HEK293 (cell line): ENCODE measurements at regions not wholly inside any gene's neighbourhood (a gene's known extent, or its start where the extent isn't known, plus 50 kb on each side); places are given as distances from the start of the nearest gene placed in this dataset.

Experiments used
- CTCF ChIA-PET: fragments of 350-600 bp; formaldehyde crosslinking; extraction: SDS; loops from one replicate; lab custom pipeline; 2021; ENCODE audit warnings: antibody characterized with exemption; lab: Yijun Ruan, JAX
- POLR2A ChIA-PET: fragments of 300-600 bp; formaldehyde crosslinking; extraction: SDS; loops from one replicate; lab custom pipeline; 2020; ENCODE audit warnings: antibody characterized with exemption, inconsistent platforms; lab: Yijun Ruan, JAX
- H3K27ac ChIP-seq: fragments of 200-500 bp; sonication (Bioruptor generic); 2 replicates; pipeline ENCODE4 v1.5.1; 2014; ENCODE audit warnings: low read depth, low read length, control low read depth, inconsistent platforms; ENCODE audit errors: extremely low read depth
- H3K36me3 ChIP-seq, 2 experiments: fragments of 200-500 bp in 1 of 2; sonication (Bioruptor generic) in 1 of 2; 1 replicate in 1 of 2; 2 replicates in 1 of 2; pipeline ENCODE4 v1.5.1; 2014 to 2017; ENCODE audit warnings: inconsistent platforms in 2 of 2, low read length in 2 of 2; ENCODE audit not compliant: control insufficient read depth in 2 of 2, insufficient read depth in 1 of 2
- H3K4me1 ChIP-seq: fragments of 200-500 bp; sonication (Bioruptor generic); 2 replicates; pipeline ENCODE4 v1.5.1; 2014; ENCODE audit warnings: mild to moderate bottlenecking, low read length, inconsistent platforms; ENCODE audit not compliant: control insufficient read depth, insufficient read depth
- H3K4me3 ChIP-seq: 2 replicates; pipeline ENCODE4 v1.5.1; 2011; ENCODE audit warnings: low read depth, mild to moderate bottlenecking, control low read depth, low read length, moderate library complexity
- H3K9me3 ChIP-seq: fragments of 200-500 bp; sonication (Bioruptor generic); 2 replicates; pipeline ENCODE4 v1.5.1; 2014; ENCODE audit warnings: low read depth, low read length, inconsistent platforms; ENCODE audit not compliant: control insufficient read depth, insufficient read depth
- GLIS2 ChIP-seq: fragments of 450-650 bp; formaldehyde crosslinking; IDR thresholded peaks from 2 replicates; pipeline ENCODE4 v1.5.1; 2016; ENCODE audit warnings: missing biosample characterization, missing genetic modification characterization
- KLF9 ChIP-seq: fragments of 450-650 bp; formaldehyde crosslinking; IDR thresholded peaks from 2 replicates; pipeline ENCODE4 v1.5.1; 2016; ENCODE audit warnings: missing biosample characterization, missing genetic modification characterization, low read depth
- MZF1 ChIP-seq: fragments of 450-650 bp; formaldehyde crosslinking; IDR thresholded peaks from 2 replicates; pipeline ENCODE4 v1.5.1; 2017; ENCODE audit warnings: missing biosample characterization, missing genetic modification characterization, borderline replicate concordance
- PRDM4 ChIP-seq: fragments of 450-650 bp; formaldehyde crosslinking; IDR thresholded peaks from 2 replicates; pipeline ENCODE4 v1.5.1; 2017; ENCODE audit warnings: missing biosample characterization, missing genetic modification characterization
- TSHZ1 ChIP-seq: fragments of 450-650 bp; formaldehyde crosslinking; IDR thresholded peaks from 2 replicates; pipeline ENCODE4 v1.5.1; 2016; ENCODE audit warnings: missing biosample characterization, missing genetic modification characterization, borderline replicate concordance
- YY2 ChIP-seq: fragments of 450-650 bp; formaldehyde crosslinking; IDR thresholded peaks from 2 replicates; pipeline ENCODE4 v1.5.1; 2016; ENCODE audit warnings: missing biosample characterization, missing genetic modification characterization
- ZBTB20 ChIP-seq: fragments of 450-650 bp; formaldehyde crosslinking; IDR thresholded peaks from 2 replicates; pipeline ENCODE4 v1.5.1; 2016; ENCODE audit warnings: missing biosample characterization, missing genetic modification characterization
- ZFP37 ChIP-seq: fragments of 450-650 bp; formaldehyde crosslinking; IDR thresholded peaks from 2 replicates; pipeline ENCODE4 v1.5.1; 2016; ENCODE audit warnings: missing biosample characterization, missing genetic modification characterization
- ZNF169 ChIP-seq: fragments of 450-650 bp; formaldehyde crosslinking; IDR thresholded peaks from 2 replicates; pipeline ENCODE4 v1.5.1; 2016; ENCODE audit warnings: missing biosample characterization, missing genetic modification characterization
- ZNF239 ChIP-seq: fragments of 450-650 bp; formaldehyde crosslinking; IDR thresholded peaks from 2 replicates; pipeline ENCODE4 v1.5.1; 2016; ENCODE audit warnings: missing biosample characterization, missing genetic modification characterization
- ZNF280C ChIP-seq: fragments of 450-650 bp; formaldehyde crosslinking; IDR thresholded peaks from 2 replicates; pipeline ENCODE4 v1.5.1; 2016; ENCODE audit warnings: missing biosample characterization, missing genetic modification characterization
- ZNF501 ChIP-seq: fragments of 450-650 bp; formaldehyde crosslinking; IDR thresholded peaks from 2 replicates; pipeline ENCODE4 v1.5.1; 2016; ENCODE audit warnings: missing biosample characterization, missing genetic modification characterization
- ZNF610 ChIP-seq: fragments of 450-650 bp; formaldehyde crosslinking; IDR thresholded peaks from 2 replicates; pipeline ENCODE4 v1.5.1; 2016; ENCODE audit warnings: missing biosample characterization, missing genetic modification characterization, borderline replicate concordance
- ZNF76 ChIP-seq: fragments of 450-650 bp; formaldehyde crosslinking; IDR thresholded peaks from 2 replicates; pipeline ENCODE4; 2016; ENCODE audit warnings: low read depth, missing biosample characterization, missing genetic modification characterization, borderline replicate concordance
- ZNF776 ChIP-seq: fragments of 450-650 bp; formaldehyde crosslinking; IDR thresholded peaks from 2 replicates; pipeline ENCODE4 v1.5.0; 2017; ENCODE audit warnings: missing biosample characterization, missing genetic modification characterization, borderline replicate concordance
- ZNF791 ChIP-seq: fragments of 450-650 bp; formaldehyde crosslinking; IDR thresholded peaks from 2 replicates; pipeline ENCODE4 v1.5.1; 2016; ENCODE audit warnings: missing biosample characterization, missing genetic modification characterization
- ZNF843 ChIP-seq: fragments of 450-650 bp; formaldehyde crosslinking; IDR thresholded peaks from 2 replicates; pipeline ENCODE4 v1.5.1; 2016; ENCODE audit warnings: missing biosample characterization, missing genetic modification characterization
- ZSCAN16 ChIP-seq: fragments of 450-650 bp; formaldehyde crosslinking; IDR thresholded peaks from 2 replicates; pipeline ENCODE4 v1.5.1; 2016; ENCODE audit warnings: missing biosample characterization, missing genetic modification characterization
- ZSCAN30 ChIP-seq: fragments of 450-650 bp; IDR thresholded peaks from 2 replicates; pipeline ENCODE4 v1.5.1; 2018; ENCODE audit warnings: missing biosample characterization, mild to moderate bottlenecking, missing genetic modification characterization, moderate library complexity
- TF ChIP-seq, protein P1 (sequence below): fragments of 450-650 bp; formaldehyde crosslinking; IDR thresholded peaks from 2 replicates; pipeline ENCODE4 v1.5.1; 2016; ENCODE audit warnings: missing biosample characterization, missing genetic modification characterization, low read depth
- TF ChIP-seq, protein P2 (sequence below): fragments of 450-650 bp; formaldehyde crosslinking; IDR thresholded peaks from 2 replicates; pipeline ENCODE4 v1.5.1; 2016; ENCODE audit warnings: missing biosample characterization, missing genetic modification characterization
- TF ChIP-seq, protein P3 (sequence below): fragments of 450-650 bp; formaldehyde crosslinking; IDR thresholded peaks from 2 replicates; pipeline ENCODE4 v1.5.1; 2016; ENCODE audit warnings: missing biosample characterization, missing genetic modification characterization

DNA sequence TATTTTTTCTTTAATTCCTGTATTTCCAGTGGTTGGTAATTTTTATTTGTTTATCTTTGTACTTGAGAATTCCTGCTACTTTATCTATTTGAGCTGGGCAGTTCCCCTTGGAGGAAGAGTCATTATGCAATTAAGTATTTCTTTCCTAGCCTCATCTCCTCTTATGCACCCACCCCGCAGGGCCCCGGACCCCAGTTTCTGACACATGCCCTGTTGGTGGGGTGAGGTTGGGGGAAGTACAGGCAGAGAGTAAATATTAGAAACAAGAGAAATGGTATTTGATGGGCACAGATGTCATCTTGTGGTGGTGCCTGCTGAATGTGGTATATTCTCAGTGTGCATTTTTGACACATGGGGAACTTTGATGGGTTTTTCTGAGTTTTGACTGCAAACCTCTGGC lies 602.7 kb upstream of the NOX3 start:
- TF ChIP-seq ZBTB20 (tag by site-specific recombination) = no peak
- TF ChIP-seq ZSCAN16 (tag by site-specific recombination) = no peak
- no peak for TF ChIP-seq ZNF843 (tag by site-specific recombination)
- TF ChIP-seq ZFP37 (tag by site-specific recombination) = no peak
- no peak for TF ChIP-seq ZNF776 (tag by site-specific recombination)
- TF ChIP-seq, protein P1, sequence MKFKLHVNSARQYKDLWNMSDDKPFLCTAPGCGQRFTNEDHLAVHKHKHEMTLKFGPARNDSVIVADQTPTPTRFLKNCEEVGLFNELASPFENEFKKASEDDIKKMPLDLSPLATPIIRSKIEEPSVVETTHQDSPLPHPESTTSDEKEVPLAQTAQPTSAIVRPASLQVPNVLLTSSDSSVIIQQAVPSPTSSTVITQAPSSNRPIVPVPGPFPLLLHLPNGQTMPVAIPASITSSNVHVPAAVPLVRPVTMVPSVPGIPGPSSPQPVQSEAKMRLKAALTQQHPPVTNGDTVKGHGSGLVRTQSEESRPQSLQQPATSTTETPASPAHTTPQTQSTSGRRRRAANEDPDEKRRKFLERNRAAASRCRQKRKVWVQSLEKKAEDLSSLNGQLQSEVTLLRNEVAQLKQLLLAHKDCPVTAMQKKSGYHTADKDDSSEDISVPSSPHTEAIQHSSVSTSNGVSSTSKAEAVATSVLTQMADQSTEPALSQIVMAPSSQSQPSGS (tag by site-specific recombination) = no peak
- no peak for TF ChIP-seq PRDM4 (tag by site-specific recombination)
- TF ChIP-seq, protein P2, sequence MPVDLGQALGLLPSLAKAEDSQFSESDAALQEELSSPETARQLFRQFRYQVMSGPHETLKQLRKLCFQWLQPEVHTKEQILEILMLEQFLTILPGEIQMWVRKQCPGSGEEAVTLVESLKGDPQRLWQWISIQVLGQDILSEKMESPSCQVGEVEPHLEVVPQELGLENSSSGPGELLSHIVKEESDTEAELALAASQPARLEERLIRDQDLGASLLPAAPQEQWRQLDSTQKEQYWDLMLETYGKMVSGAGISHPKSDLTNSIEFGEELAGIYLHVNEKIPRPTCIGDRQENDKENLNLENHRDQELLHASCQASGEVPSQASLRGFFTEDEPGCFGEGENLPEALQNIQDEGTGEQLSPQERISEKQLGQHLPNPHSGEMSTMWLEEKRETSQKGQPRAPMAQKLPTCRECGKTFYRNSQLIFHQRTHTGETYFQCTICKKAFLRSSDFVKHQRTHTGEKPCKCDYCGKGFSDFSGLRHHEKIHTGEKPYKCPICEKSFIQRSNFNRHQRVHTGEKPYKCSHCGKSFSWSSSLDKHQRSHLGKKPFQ (tag by site-specific recombination) = no peak
- TF ChIP-seq ZNF791 (tag by site-specific recombination) = no peak
- TF ChIP-seq ZSCAN30 (tag by site-specific recombination) = no peak
- no peak for TF ChIP-seq ZNF169 (tag by site-specific recombination)
- no peak for TF ChIP-seq KLF9 (tag by site-specific recombination)
- no peak for TF ChIP-seq ZNF610
- TF ChIP-seq ZNF501 (tag by site-specific recombination) = no peak
- TF ChIP-seq ZNF76 = no peak
- TF ChIP-seq TSHZ1 (tag by site-specific recombination) = no peak

DNA sequence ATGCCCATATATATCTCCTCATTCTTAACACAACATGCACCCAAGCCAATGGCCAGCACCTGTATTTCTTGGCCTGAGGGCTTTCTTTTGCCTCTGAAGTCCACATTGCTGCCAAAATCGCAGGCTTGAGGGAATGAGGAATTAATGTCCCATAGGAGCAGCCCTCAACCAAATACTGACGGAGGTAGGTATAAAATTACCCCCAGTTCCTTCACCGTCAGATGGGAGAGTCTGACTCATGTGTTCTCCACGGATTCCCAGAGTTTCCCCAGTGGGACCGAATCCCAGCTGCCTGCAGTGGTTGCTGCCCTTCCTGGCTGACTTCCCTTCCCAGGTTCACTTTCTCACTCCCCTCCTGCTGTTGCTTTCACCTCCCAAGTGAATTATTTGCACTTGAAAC lies 602.2 kb upstream of the NOX3 start:
- POLR2A ChIA-PET = no interaction called here
- Histone ChIP-seq H3K27ac (no peak overlapping the region), H3K9me3 (no peaks in the 10 kb centered on the region), H3K4me3 (no peak overlapping the region), H3K4me1 (no peaks in the 10 kb centered on the region), H3K36me3 (no peaks in the 10 kb centered on the region)
- CTCF ChIA-PET = no interaction called here
- TF ChIP-seq, protein P3, sequence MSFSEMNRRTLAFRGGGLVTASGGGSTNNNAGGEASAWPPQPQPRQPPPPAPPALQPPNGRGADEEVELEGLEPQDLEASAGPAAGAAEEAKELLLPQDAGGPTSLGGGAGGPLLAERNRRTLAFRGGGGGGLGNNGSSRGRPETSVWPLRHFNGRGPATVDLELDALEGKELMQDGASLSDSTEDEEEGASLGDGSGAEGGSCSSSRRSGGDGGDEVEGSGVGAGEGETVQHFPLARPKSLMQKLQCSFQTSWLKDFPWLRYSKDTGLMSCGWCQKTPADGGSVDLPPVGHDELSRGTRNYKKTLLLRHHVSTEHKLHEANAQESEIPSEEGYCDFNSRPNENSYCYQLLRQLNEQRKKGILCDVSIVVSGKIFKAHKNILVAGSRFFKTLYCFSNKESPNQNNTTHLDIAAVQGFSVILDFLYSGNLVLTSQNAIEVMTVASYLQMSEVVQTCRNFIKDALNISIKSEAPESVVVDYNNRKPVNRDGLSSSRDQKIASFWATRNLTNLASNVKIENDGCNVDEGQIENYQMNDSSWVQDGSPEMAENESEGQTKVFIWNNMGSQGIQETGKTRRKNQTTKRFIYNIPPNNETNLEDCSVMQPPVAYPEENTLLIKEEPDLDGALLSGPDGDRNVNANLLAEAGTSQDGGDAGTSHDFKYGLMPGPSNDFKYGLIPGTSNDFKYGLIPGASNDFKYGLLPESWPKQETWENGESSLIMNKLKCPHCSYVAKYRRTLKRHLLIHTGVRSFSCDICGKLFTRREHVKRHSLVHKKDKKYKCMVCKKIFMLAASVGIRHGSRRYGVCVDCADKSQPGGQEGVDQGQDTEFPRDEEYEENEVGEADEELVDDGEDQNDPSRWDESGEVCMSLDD (tag by site-specific recombination) = no peak
- TF ChIP-seq ZNF239 (tag by site-specific recombination) = no peak
- no peak for TF ChIP-seq MZF1
- TF ChIP-seq GLIS2 = no peak
- no peak for TF ChIP-seq ZNF280C (tag by site-specific recombination)
- TF ChIP-seq YY2 (tag by site-specific recombination) = no peak

More for the DNA sequence above, 602.7 kb upstream of the NOX3 start:
- Histone ChIP-seq H3K27ac (no peak overlapping the region), H3K9me3 (no peaks in the 10 kb centered on the region), H3K4me1 (no peaks in the 10 kb centered on the region), H3K36me3 (no peaks in the 10 kb centered on the region), H3K4me3 (no peak overlapping the region)
- ChIA-PET POLR2A (no interaction called here), CTCF (no interaction called here)
